Natural killer cell (primary cell): ENCODE measurements at regions not wholly inside any gene's neighbourhood (a gene's known extent, or its start where the extent isn't known, plus 50 kb on each side); places are given as distances from the start of the nearest gene placed in this dataset.
"Not testable (repeated sequence)": the region's sequence is repeated elsewhere in the genome, so short reads cannot be mapped to it uniquely, and the experiment has no call there.

Source experiments
- ATAC-seq, 3 donors: fragments of 150-1000 bp in 2 of 3; fragments of 200-7000 bp in 1 of 3; cut with Tn5 transposase; 1 replicate in 1 of 3; 2 replicates in 2 of 3; pipeline ENCODE4 v1.10.0; 2021; ENCODE audit warnings: mild to moderate bottlenecking in 2 of 3, moderate library complexity in 2 of 3
- DNase-seq, 2 donors: peaks; one replicate each; pipeline versions ENCODE4 v3.0.0 to v3.0.0-alpha.2; 2013 to 2021; ENCODE audit warnings: mixed read lengths in 1 of 2
- H3K27ac ChIP-seq: one replicate; pipeline ENCODE4 v1.5.1; 2013; ENCODE audit warnings: mild to moderate bottlenecking, low read length
- H3K27me3 ChIP-seq: one replicate; pipeline ENCODE4 v1.6.1; 2013; ENCODE audit warnings: low read length; ENCODE audit not compliant: control insufficient read depth, insufficient read depth
- H3K36me3 ChIP-seq: one replicate; pipeline ENCODE4 v1.6.1; 2013; ENCODE audit warnings: low read length; ENCODE audit not compliant: control insufficient read depth, insufficient read depth
- H3K4me1 ChIP-seq: one replicate; pipeline ENCODE4 v1.6.1; 2013; ENCODE audit warnings: low read length; ENCODE audit not compliant: control insufficient read depth, insufficient read depth
- H3K4me3 ChIP-seq: one replicate; pipeline ENCODE4 v1.5.1; 2013; ENCODE audit warnings: low read length
- H3K9me3 ChIP-seq: one replicate; pipeline ENCODE4 v1.6.1; 2013; ENCODE audit warnings: low read length; ENCODE audit not compliant: control insufficient read depth, insufficient read depth
- H3K27ac Mint-ChIP-seq, 2 donors: one replicate each; pipeline ENCODE4 v1.8.0; 2022; ENCODE audit warnings: mild to moderate bottlenecking in 2 of 2, mixed read lengths in 2 of 2, moderate library complexity in 1 of 2
- H3K27me3 Mint-ChIP-seq, 2 donors: one replicate each; pipeline ENCODE4 v1.8.0; 2022; ENCODE audit warnings: low read depth in 2 of 2, mixed read lengths in 2 of 2
- H3K36me3 Mint-ChIP-seq: one replicate; pipeline ENCODE4 v1.8.0; 2022; ENCODE audit warnings: mixed read lengths
- H3K4me1 Mint-ChIP-seq, 2 donors: one replicate each; pipeline ENCODE4 v1.8.0; 2022; ENCODE audit warnings: mixed read lengths in 2 of 2
- H3K4me3 Mint-ChIP-seq: one replicate; pipeline ENCODE4 v1.8.0; 2022; ENCODE audit warnings: mild to moderate bottlenecking, moderate library complexity, mixed read lengths
- H3K9me3 Mint-ChIP-seq, 2 donors: one replicate each; pipeline ENCODE4 v1.8.0; 2022; ENCODE audit warnings: mixed read lengths in 2 of 2
- WGBS: methylation state at CpG from one replicate; pipeline ENCODE4 v1.1.7; 2013; ENCODE audit warnings: missing lambda C conversion rate; ENCODE audit not compliant: insufficient coverage; 5-methylcytosine and 5-hydroxymethylcytosine counted together
- intact Hi-C: fragments of 100-400 bp; cut with micrococcal nuclease; formaldehyde crosslinking; loops from one replicate; pipeline ENCODE4 v1.14.2; 2022
- TF ChIP-seq, protein P1 (sequence below): fragments of 200-600 bp; IDR thresholded peaks from one replicate; pipeline ENCODE4 v1.8.0; 2022; ENCODE audit warnings: antibody characterized with exemption

- no peaks in the 10 kb centered on the region for H3K27me3 ChIP-seq
- H3K27ac ChIP-seq: no peak overlapping the region
- no peak overlapping the region for H3K4me3 ChIP-seq
- H3K4me1 Mint-ChIP-seq: peaks cover 0 to 4% of the 10 kb centered on the region in 2 donors
- TF ChIP-seq, protein P1, sequence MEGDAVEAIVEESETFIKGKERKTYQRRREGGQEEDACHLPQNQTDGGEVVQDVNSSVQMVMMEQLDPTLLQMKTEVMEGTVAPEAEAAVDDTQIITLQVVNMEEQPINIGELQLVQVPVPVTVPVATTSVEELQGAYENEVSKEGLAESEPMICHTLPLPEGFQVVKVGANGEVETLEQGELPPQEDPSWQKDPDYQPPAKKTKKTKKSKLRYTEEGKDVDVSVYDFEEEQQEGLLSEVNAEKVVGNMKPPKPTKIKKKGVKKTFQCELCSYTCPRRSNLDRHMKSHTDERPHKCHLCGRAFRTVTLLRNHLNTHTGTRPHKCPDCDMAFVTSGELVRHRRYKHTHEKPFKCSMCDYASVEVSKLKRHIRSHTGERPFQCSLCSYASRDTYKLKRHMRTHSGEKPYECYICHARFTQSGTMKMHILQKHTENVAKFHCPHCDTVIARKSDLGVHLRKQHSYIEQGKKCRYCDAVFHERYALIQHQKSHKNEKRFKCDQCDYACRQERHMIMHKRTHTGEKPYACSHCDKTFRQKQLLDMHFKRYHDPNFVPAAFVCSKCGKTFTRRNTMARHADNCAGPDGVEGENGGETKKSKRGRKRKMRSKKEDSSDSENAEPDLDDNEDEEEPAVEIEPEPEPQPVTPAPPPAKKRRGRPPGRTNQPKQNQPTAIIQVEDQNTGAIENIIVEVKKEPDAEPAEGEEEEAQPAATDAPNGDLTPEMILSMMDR: no peak
- H3K27me3 Mint-ChIP-seq: peaks cover 0 to 40% of the 10 kb centered on the region in 2 donors
- DNase-seq: no peak
- no peak overlapping the region for H3K27ac Mint-ChIP-seq
- intact Hi-C loops: no loop called here
- H3K4me1 ChIP-seq: no peaks in the 10 kb centered on the region
- H3K9me3 ChIP-seq: no peaks in the 10 kb centered on the region
- no peak for ATAC-seq
- H3K36me3 Mint-ChIP-seq: no peaks in the 10 kb centered on the region
- H3K36me3 ChIP-seq: no peaks in the 10 kb centered on the region
- H3K9me3 Mint-ChIP-seq: no peaks in the 10 kb centered on the region
- H3K4me3 Mint-ChIP-seq: no peak overlapping the region
- 98% methylated on average over 8 of the region's 8 CpGs for WGBS
Observed at GRCh38 chrX:13414006-13414647, 94.3 kb upstream of the ATXN3L start.

- H3K27me3 Mint-ChIP-seq: peaks cover 0 to 28% of the 10 kb centered on the region in 2 donors
- Histone ChIP-seq H3K36me3 (no peaks in the 10 kb centered on the region), H3K27ac (no peak overlapping the region), H3K9me3 (no peaks in the 10 kb centered on the region), H3K4me1 (no peaks in the 10 kb centered on the region), H3K4me3 (no peak overlapping the region), H3K27me3 (no peaks in the 10 kb centered on the region)
- DNase-seq (no peak), ATAC-seq (no peak)
- H3K27ac Mint-ChIP-seq: no peak overlapping the region
- TF ChIP-seq, protein P1: no peak
- H3K4me1 Mint-ChIP-seq: peaks cover 0 to 4% of the 10 kb centered on the region in 2 donors
- H3K9me3 Mint-ChIP-seq: no peaks in the 10 kb centered on the region
- intact Hi-C loops: no loop called here
- WGBS: 67% methylated on average over 1 of the region's 8 CpGs
- H3K36me3 Mint-ChIP-seq: no peaks in the 10 kb centered on the region
- H3K4me3 Mint-ChIP-seq: no peak overlapping the region
Observed at GRCh38 chrX:13412208-13412600, 92.4 kb upstream of the ATXN3L start.

DNA sequence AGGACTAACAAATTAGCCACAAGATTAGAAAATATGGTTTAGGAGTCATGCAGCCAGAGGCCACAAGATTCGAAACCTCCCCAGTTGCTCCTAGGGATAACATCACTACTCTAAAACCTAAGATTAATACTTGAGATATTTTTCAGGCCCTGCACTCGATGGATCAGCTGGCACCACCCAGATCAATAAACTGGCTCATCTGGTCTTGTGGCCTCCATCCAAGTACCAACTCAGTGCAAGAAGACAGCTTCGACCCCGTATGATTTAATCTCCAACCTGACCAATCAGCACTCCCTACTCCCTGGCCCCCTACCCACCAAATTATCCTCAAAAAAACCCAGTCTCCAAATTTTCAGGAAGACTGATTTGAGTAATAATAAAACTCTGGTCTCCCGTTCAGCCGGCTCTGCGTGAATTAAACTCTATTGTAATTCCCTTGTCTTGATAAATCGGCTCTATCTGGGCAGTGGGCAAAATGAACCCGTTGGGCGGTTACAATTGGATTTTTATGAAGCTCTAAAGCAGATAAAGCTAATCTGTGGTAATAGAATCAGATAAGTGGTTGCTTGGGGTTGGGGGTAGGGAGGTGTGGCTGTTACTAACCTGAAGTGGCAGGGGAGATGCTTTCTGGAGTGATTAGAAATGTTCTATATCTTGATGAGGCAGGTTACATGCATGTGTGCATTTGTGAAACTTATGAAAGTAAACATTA, 91.8 kb upstream of the ATXN3L start:
- Mint-ChIP-seq H3K27me3 (peaks cover 0 to 22% of the 10 kb centered on the region in 2 donors), H3K9me3 (peaks cover 3% of the 10 kb centered on the region in 2 donors), H3K27ac (no peak overlapping the region), H3K36me3 (no peaks in the 10 kb centered on the region), H3K4me1 (peaks cover 0 to 4% of the 10 kb centered on the region in 2 donors), H3K4me3 (no peak overlapping the region)
- TF ChIP-seq, protein P1: no peak
- no peak for DNase-seq
- no peak overlapping the region for H3K4me3 ChIP-seq
- ATAC-seq: no peak
- no peaks in the 10 kb centered on the region for H3K4me1 ChIP-seq
- 88% methylated on average over 8 of the region's 10 CpGs for WGBS
- H3K36me3 ChIP-seq: no peaks in the 10 kb centered on the region
- H3K9me3 ChIP-seq: no peaks in the 10 kb centered on the region
- intact Hi-C loops: no loop called here
- H3K27ac ChIP-seq: no peak overlapping the region
- H3K27me3 ChIP-seq: no peaks in the 10 kb centered on the region

DNA sequence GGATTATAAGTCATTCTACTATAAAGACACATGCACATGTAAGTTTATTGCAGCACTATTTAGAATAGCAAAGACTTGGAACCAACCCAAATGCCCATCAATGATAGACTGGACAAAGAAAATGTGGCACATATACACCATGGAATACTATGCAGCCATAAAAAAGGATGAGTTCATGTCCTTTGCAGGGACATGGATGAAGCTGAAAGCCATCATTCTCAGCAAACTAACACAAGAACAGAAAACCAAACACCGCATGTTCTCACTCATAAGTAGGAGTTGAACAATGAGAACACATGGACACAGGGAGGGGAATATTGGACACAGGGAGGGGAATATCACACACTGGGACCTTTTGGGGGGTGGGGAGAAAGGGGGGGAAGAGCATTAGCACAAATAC, 88.7 kb upstream of the ATXN3L start:
- H3K9me3 Mint-ChIP-seq, H3K27ac Mint-ChIP-seq, H3K27me3 ChIP-seq, ATAC-seq, H3K4me3 ChIP-seq, H3K4me3 Mint-ChIP-seq, H3K36me3 Mint-ChIP-seq, DNase-seq, H3K4me1 ChIP-seq, H3K4me1 Mint-ChIP-seq, intact Hi-C loops, H3K27ac ChIP-seq, H3K9me3 ChIP-seq, H3K36me3 ChIP-seq: not testable (repeated sequence)
- no CpG with 5 or more reads among the region's 1 CpG for WGBS
- peaks cover 0 to 21% of the 10 kb centered on the region in 2 donors for H3K27me3 Mint-ChIP-seq

DNA sequence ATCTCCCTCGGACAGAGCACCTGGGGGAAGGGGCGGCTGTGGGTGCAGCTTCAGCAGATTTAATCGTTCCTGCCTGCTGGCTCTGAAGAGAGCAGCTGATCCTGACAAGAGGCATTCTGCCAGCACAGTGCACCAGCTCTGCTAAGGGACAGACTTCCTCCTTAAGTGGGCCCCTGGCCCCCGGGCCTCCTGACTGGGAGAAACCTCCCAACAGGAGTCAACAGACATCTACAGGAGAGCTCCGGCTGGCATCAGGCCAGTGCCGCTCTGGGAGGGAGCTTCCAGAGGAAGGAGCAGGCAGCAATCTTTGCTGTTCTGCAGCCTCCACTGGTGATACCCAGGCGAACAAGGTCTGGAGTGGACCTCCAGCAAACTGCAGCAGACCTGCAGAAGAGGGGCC, 84.9 kb upstream of the ATXN3L start:
- H3K36me3 Mint-ChIP-seq, H3K4me3 ChIP-seq, H3K9me3 Mint-ChIP-seq, H3K4me1 ChIP-seq, DNase-seq, H3K4me1 Mint-ChIP-seq, H3K27me3 ChIP-seq, intact Hi-C loops, ATAC-seq, H3K9me3 ChIP-seq, H3K27ac Mint-ChIP-seq, H3K36me3 ChIP-seq, H3K4me3 Mint-ChIP-seq, H3K27ac ChIP-seq: not testable (repeated sequence)
- H3K27me3 Mint-ChIP-seq: peaks cover 0 to 25% of the 10 kb centered on the region in 2 donors
- WGBS: 68% methylated on average over 4 of the region's 7 CpGs
